ENCODE measurements at regions not wholly inside any gene's neighbourhood (a gene's known extent, or its start where the extent isn't known, plus 50 kb on each side); places are given as distances from the start of the nearest gene placed in this dataset.

- Histone ChIP-seq H4K20me1 (ENCODE audit: insufficient read depth) (no peaks in the 10 kb centered on the region), H3K4me3 (ENCODE audit: low read length) (no peak overlapping the region), H3K9me2 (ENCODE audit: insufficient read depth, low read length) (no peaks in the 10 kb centered on the region), H3F3A (ENCODE audit: insufficient read depth, low read length, poor library complexity, severe bottlenecking) (no peaks in the 10 kb centered on the region), H3K27me3 (ENCODE audit: insufficient read depth, low read depth, low read length) (no peaks in the 10 kb centered on the region), H3K27ac (ENCODE audit: low read length) (no peak overlapping the region), H3K4me2 (ENCODE audit: low read length) (no peak overlapping the region), H3K9me3 (ENCODE audit: low read length) (no peaks in the 10 kb centered on the region), H3K36me3 (ENCODE audit: insufficient read depth, low read length) (no peaks in the 10 kb centered on the region), H2AFZ (ENCODE audit: low read depth, low read length) (no peak overlapping the region), H3K9ac (ENCODE audit: low read length) (no peak overlapping the region), H3K79me2 (replicated peaks; ENCODE audit: insufficient read depth, low read length) (no peaks in the 10 kb centered on the region)
- TF ChIP-seq MXI1 (conservative IDR thresholded peaks at IDR 0.05; ENCODE audit: poor library complexity, severe bottlenecking) (no peak), REST (IDR thresholded peaks at IDR 0.05; ENCODE audit: borderline replicate concordance) (no peak), SMC3 (conservative IDR thresholded peaks at IDR 0.05; ENCODE audit: poor library complexity) (no peak), EZH2 (IDR thresholded peaks at IDR 0.05; ENCODE audit: borderline replicate concordance, insufficient read depth, low read length, poor library complexity, severe bottlenecking) (no peak), RAD21 (conservative IDR thresholded peaks at IDR 0.05) (no peak), EP300 (conservative IDR thresholded peaks at IDR 0.05; ENCODE audit: poor library complexity, severe bottlenecking) (no peak), CTCF (IDR thresholded peaks at IDR 0.05; ENCODE audit: poor library complexity, severe bottlenecking) (no peak), TAF1 (IDR thresholded peaks at IDR 0.05; ENCODE audit: low read depth) (no peak), POLR2AphosphoS5 (IDR thresholded peaks at IDR 0.05) (no peak)
Observed at GRCh38 chr4:81552086-81552485, 80.4 kb upstream of the RASGEF1B start.

- Histone ChIP-seq H3K27ac (ENCODE audit: low read length) (no peak overlapping the region), H3K36me3 (ENCODE audit: insufficient read depth, low read length) (no peaks in the 10 kb centered on the region), H3K4me2 (ENCODE audit: low read length) (no peak overlapping the region), H3K27me3 (ENCODE audit: insufficient read depth, low read depth, low read length) (no peaks in the 10 kb centered on the region), H3K9me2 (ENCODE audit: insufficient read depth, low read length) (no peaks in the 10 kb centered on the region), H3F3A (ENCODE audit: insufficient read depth, low read length, poor library complexity, severe bottlenecking) (no peaks in the 10 kb centered on the region), H4K20me1 (ENCODE audit: insufficient read depth) (no peaks in the 10 kb centered on the region), H3K9me3 (ENCODE audit: low read length) (no peaks in the 10 kb centered on the region), H3K79me2 (replicated peaks; ENCODE audit: insufficient read depth, low read length) (no peaks in the 10 kb centered on the region), H2AFZ (ENCODE audit: low read depth, low read length) (no peak overlapping the region), H3K9ac (ENCODE audit: low read length) (no peak overlapping the region), H3K4me3 (ENCODE audit: low read length) (no peak overlapping the region)
- no peak for TF ChIP-seq CTCF (IDR thresholded peaks at IDR 0.05; ENCODE audit: poor library complexity, severe bottlenecking)
- TF ChIP-seq RAD21 (conservative IDR thresholded peaks at IDR 0.05): no peak
- no peak for TF ChIP-seq SMC3 (conservative IDR thresholded peaks at IDR 0.05; ENCODE audit: poor library complexity)
- no peak for TF ChIP-seq TAF1 (IDR thresholded peaks at IDR 0.05; ENCODE audit: low read depth)
- no peak for TF ChIP-seq POLR2AphosphoS5 (IDR thresholded peaks at IDR 0.05)
- TF ChIP-seq REST (IDR thresholded peaks at IDR 0.05; ENCODE audit: borderline replicate concordance): no peak
Observed at GRCh38 chr4:81550388-81550859, 78.7 kb upstream of the RASGEF1B start.
